Stimulated activated CD8-positive, alpha-beta memory T cell treated with anti-CD3 and anti-CD28 coated beads, Interleukin-4, amount 100 ng/mL, for 24 hours (primary cell): ENCODE measurements at regions not wholly inside any gene's neighbourhood (a gene's known extent, or its start where the extent isn't known, plus 50 kb on each side); places are given as distances from the start of the nearest gene placed in this dataset.

Source experiments
- DNase-seq: peaks from one replicate; pipeline ENCODE4 v3.0.0-alpha.2; 2020; ENCODE audit warnings: low read depth

DNA sequence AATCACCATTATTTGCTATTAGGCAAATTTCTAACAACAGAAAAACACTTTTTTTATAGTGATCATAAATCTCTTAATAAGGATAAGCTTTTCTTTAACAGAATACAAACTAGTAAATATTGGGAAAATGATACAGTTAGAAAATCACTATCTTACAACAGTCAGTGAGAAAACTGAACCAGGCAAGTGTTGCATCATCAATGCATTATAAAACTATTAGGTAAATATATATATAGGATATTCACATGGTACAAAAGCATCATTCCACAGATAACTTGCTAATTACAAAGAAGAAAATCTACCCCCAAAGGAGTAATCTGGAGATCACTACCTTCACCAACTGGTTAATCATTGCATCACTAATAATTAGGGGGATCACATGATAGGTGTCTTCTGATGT is 652.1 kb downstream of the HACE1 start:
- DNase-seq = no peak

DNA sequence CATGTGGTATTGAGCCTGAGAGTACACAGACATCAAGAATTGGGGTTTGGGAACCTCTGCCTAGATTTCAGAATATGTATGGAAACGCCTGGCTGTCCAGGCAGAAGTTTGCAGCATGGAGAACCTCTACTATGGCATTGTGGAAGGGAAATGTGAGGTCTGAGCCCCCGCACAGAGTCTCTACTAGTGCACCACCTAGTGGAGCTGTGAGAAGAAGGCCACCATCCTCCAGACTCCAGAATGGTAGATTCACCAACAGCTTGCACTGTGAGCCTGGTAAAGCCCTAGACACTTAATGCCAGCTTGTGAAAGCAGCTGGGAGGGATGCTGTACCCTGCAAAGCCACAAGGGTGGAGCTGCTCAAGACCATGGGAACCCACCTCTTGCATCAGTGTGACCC is 658.2 kb downstream of the HACE1 start:
- no peak for DNase-seq

DNA sequence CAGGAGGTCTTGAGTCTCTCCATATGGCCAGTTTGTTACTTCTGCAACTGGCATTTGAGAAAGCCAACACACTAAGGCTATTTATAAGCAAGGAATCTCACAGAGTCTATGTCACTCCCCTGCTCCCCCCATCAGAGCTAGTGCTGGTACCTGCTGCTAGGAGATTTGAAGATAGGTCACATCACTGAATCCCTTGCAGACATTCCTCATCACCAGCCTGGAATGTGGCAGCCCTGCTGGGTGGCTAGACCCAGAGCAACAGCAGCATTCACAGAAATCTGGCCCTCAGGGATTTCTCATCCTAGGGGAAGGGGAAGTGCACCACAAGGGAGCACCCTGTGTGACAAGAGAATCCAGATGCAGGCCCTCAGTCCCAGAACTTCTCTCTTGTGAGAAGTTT is 672.1 kb downstream of the HACE1 start:
- no peak for DNase-seq

DNA sequence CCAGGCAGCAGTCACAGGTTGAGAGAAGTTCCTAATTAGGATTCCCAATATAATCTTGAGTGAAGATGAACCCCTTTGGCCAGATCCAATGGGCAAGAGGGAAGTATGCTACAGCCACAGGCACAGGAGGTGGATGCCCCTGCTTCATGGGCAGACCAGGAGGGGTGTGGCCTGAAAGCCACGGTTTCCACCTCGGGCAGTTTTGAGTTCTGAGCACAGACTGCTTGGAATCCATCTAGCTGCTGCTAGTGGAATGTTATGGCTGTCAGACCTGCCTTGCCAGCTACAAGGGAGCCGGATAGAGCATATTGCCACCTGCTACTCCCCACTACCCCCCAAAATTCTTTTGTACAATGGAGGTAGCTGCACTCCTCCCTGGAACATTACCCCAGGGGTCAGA is 672.9 kb downstream of the HACE1 start:
- DNase-seq = no peak

DNA sequence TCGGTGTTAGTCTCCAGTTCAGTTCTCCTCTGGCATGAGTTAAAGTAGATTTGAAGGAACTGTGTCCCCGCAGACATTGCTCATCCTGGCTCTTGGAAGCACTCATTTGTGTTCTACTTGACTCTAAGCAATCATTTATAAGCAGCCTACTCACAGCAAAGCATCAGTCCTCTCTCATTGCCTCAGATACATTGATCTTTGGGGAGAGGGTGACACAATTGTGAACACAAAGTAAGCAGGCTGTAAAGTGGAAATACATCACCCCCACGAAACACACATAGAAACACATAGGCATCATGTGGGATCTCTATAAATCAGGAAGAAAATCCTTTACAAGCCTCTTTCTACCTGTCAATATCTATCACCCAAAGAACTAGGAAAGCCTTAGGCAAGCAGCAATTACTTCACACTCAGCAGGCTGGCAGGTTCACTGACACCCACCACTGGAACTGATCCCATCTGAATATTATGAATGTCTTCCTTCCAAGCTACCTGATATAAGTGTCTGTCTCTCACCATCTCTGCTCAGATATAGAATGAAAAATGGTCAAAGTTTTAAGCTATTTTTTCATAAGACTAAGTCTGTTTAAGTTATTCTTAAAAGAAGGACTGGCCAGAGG is 675.8 kb downstream of the HACE1 start:
- DNase-seq = no peak

DNA sequence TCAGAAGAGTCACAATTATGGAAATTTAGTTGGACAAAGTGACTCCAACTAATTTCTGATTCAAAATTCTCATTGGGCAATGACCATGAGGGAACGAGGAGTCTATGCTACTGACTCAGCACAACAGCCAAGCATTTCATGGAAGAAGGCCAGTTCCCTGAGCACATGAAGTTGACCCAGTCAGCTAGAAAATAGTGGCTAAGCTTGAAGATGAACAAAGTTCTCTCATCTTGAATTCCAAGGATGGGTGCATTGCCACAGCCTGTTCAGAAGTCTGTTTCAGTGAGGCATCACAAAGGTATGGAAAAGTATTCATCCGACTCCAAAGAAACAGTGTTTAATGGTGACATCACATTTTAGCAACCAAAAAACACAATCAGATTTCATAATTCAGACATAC is 676.9 kb downstream of the HACE1 start:
- no peak for DNase-seq

DNA sequence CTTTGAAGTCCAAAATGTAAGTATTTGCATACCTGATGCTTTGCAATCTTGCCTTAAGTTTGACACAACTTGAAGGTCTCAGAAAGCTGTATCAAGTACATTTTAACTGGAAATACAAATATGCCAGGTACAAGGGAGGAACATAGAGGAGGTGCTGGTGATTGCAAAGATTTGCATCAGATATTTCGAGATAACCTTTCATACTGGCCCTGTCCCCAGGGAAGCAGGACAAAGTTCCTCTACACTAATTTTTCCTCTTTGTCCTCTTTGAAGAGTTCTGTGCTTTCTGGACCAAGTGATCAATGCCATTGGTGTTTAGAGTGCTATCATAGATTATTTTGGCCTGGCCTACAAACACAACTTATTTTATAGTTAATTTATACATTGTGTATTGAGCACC is 686.1 kb downstream of the HACE1 start:
- no peak for DNase-seq

DNA sequence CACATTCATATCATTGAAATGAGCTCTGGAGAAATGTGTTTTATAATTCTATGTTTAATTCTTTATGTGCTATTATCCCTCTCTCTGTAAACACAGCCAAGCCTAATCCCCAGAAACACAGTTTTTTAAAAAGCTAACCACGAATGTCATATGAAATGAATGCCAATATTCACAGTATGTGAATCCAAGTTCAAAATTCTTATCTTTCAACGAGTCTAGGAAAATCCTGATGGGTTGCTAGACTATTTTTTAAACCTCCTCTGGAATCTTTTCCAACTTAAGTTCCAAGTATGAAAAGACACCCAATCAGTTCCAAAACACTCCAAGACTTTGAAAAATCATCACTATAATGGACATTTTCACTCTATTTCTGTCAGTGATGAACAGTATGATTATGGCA is 689.3 kb downstream of the HACE1 start:
- DNase-seq = no peak

DNA sequence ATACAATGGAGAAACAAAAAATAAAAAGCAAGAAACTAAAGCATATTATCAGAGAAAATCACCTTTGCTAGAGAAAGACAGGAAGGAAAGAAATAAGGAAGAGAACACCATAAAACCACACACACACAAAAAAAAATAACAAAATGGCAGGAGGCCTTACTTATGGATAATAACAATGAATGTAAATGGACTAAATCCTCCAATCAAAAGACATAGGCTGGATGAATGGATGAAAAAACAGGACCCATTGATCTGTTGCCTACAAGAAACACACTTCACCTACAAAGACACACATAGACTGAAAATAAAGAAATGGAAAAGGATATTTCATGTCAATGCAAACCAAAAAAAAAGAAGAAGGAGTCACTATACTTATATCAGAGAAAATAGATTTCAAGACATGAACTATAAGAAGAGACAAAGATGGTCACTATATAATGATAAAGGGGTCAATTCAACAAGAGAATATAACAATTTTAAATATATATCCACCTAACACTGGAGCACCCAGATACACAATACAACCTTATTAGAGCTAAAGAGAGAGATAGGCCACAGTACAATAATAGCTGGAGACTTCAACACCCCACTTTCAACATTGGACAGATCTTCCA is 693.6 kb downstream of the HACE1 start:
- DNase-seq = no peak

DNA sequence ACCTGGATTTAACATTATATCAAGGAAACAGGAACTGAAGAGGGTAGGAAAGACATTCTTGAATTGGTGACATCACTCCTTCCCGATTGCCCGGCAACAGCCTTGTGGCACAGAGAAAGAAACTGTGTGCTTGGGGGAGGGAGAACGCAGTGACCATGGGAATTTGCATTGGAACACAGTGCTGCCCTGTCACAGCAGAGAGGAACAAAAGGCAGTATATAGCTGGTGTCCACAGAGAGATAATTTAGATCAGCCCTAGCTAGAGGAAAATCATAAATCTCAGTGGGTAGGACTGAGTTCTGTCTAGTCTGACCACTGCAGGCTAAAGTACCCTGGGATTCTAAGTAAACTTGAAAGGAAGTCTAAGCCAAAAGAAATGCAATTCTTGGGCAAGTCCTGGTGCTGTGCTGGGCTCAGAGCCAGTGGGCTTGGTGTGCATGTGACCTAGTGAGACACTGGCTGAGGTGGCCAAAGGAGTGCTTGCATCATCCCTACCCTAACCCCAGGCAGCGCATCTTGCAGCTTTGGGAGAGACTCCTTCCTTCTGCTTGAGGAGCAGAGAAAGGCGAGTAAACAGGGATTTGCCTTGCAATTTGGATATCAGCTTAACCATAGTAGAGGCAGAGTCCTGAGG is 697.6 kb downstream of the HACE1 start:
- DNase-seq = no peak

DNA sequence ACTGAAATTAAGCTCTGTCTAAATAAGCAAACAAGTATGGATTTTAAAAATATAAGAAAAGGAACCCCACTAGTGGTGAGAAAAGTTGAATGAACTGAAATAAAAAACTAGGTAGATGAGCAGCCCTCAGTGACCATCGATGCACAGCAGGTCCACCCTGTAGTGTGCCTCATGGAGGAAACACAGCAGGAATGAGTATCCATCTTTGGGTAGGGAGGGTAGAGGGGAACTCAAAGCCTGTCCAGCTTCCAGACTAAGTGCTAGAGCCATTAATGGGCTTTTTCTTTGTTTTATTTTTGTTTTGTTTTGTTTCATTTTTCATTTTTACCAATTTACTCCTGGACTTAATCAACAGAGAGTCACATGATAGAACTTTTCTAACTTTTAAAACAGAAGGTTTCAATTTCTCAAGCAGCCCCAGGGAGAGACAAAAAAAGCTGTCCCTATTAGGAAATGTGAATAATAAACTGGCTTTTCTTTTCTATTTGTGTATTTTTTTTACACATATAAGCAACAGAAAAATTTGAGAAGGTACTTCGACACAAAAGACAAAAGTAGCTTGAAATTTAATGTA is 700.6 kb downstream of the HACE1 start:
- DNase-seq = no peak

DNA sequence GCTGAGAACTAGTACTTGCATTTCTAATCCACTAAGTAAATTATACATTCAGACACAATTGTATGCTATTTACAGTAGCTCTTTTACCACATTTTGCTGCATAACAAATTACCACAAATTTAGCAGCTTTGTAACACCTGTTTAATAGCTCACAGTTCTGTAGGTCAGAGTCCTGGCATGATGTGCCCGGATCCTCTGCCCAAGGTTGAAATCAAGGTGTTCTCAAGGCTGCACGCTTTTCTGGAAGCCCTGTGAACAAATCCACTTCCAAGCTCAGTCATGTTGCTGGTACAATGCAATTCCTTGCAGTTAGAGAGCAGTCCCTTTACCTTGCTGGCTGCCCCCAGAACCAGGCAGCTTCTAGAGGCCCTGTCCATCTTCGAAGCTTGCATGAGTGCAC is 716.0 kb downstream of the HACE1 start:
- DNase-seq = no peak

DNA sequence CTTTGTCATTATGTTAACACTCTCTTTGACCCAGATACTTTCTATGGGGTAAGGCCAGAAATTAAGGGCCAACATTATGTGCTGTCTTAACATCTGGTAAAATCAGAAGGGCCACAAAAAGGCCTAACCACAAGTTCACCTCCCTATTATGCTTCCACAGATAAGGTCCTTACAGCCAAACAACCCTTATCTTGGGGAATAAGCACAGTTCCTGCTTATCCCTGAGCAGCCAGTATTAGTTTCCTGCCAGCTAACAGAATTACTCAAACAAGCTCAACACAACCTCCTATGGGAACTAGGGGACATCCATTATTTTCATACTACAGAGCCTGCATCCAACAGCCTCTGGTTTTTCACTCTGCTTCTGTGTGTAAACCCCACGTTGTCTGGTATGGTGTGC is 724.8 kb downstream of the HACE1 start:
- no peak for DNase-seq

DNA sequence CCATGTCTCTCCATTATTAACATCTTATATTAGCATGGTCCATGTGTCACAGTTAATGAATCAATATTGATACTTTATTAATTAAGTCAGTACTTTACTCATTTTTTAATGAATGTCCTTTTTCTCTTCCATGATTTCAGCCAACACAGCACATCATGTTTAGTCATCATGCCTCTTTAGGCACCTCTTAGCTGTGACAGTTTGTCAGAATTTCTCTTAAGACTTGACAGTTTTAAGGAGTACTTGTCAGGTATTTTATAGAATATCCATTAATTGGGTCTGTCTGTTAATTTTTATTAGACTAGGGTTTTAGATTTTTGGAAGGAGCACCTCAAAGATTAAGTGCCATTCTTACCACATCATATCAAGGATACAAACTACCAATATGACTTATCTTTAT is 729.4 kb downstream of the HACE1 start:
- DNase-seq = no peak

DNA sequence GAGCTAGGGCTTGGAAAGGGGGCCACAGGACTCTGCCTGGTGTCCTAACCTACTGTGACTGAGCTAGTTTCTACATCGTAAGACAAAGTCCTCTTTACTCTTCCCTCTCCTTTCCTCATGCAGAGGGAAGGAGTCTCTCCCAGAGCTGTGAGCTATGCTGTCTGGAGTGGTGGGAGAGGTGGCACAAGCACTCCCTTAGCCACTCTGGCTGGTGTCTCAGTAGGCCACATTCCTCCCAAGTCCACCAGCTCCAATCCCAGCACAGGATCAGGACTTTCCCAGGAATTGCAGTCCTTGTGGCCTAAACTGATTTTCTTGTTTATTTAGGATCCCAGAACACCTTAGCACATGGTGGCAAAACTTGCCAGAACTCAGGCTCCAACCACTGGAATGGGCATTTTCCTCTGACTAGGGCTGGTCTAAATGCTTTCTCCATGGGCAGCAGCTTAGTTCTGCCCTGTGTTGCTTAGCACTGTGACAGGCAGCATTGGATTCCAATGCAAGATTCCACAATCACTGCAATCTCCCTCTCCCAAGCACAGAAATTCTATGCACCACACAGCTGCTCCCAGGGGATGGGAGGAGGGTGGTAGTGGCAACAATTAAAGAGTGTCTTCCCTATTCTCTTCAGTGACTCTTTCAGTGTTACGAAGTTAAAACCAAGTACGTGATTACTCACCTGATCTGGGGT is 733.3 kb downstream of the HACE1 start:
- DNase-seq = no peak

DNA sequence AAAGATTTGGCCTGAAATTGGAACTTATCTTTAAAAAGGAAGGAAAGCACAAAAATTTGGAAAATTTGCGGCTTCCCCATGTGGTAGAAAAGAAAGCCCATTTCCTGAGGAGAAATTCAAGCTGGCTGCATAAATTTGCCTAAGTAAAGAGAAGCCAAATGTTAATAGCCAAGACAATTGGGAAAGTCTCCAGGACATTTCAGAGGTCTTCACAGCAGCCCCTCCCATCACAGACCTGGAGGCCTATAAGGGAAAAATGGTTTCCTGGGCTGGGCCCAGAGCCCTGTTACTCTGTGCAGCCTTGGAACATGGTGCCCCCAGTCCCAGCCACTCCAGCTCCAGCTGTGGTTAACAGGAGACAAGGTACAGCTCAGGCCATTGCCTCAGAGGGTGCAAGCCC is 736.5 kb downstream of the HACE1 start:
- DNase-seq = no peak

DNA sequence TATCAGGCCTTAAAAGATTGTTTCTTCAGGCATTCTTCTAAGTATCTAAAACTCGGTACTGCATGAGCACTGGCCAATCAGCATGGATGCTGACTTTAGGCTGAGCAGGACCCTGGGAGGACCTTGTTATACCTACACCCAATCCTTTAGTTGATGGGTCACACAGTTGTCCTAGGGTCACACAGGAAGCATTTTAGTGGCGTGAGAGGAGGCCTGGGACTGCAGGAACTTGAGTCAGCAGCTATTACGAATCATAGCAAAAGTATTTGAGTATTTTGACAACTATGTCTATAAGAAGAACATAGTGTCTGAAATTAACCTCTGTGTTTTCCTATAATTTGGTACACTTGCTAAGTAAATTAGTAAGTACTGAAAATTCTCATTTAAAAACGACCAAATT is 741.4 kb downstream of the HACE1 start:
- DNase-seq = no peak

DNA sequence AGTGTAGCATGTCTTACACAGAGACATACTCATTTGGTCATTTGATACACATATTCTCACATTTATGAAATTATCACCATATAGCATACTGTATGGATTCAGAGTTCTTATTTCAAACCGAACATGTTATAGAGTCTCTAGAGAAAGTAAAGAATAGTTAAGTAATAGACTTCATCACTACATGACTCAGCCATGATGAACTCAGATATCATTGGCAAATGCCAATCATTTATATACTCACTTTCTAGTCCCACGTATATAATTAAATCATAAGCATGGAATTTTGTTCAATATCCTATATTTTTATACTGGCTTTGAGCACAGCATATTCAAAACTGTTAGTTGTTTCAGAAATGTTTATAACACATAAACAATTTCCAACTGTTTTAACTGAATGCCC is 749.9 kb downstream of the HACE1 start:
- no peak for DNase-seq

DNA sequence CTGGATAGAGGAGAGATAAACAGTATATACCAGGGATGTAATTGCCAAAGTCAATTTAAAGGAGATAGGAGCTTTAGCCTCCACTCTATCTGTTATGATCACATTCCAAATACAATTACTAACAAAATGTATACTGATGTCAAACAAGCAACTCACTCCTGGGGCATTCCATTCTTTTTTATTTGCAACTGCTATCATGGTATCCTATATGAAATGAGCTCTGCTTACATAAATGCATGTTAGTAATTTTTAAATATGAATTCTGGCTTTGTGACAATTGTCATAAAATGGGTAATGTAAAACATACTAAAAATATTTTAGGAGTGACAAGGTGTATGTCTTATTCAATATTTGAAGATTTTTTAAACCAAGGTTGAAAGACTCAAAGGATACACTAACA is 751.1 kb downstream of the HACE1 start:
- no peak for DNase-seq

DNA sequence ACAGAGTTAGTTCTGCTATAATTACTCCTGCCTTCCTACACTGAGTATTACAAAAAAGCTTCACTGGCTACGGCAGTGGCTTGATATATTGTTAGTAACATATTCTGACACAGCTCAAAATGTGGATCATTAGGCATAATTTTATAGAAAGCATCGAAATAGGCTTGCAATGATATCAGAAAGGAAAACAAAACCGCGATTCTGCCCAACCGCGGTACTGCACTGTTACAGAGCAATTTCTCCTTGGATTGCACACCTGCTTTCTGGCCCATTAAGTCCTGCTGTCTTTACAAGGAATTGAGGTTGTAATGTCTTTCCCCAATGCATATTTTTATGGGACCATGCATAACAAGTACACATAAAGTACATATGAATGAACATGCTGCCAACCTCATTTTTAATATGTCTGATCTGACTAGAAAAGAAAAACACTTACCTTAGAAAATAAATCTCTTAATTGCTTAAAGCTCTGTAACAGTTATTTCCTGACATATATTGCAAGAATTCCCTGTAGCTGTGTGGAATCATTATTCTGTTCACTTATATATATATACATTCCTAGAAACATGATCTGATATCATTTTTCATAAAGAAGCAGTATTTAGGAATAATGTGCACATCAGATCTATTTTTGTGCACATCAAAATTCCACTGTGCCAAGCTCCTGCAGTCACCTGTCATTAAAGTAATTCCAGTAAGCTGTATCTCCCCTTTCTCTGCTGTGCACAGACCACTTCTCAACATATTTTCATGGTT is 763.9 kb downstream of the HACE1 start:
- no peak for DNase-seq

DNA sequence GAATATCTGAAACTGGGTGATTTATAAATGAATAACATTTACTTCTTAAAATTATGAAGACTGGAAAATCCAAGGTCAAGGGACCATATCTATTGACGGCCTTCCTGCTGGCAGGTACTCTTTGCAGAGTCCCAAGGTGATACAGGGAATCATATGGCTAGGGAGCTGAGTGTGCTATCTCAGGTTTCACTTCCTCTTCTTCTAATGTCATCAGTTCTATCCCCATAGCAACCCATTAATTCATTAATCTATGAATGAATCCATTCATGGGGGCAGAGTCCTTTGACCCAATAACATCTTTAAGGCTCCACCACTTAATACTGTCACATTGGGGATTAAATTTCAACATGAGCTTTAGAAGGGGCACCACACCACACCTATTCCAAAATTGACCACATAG is 772.0 kb downstream of the HACE1 start:
- no peak for DNase-seq

DNA sequence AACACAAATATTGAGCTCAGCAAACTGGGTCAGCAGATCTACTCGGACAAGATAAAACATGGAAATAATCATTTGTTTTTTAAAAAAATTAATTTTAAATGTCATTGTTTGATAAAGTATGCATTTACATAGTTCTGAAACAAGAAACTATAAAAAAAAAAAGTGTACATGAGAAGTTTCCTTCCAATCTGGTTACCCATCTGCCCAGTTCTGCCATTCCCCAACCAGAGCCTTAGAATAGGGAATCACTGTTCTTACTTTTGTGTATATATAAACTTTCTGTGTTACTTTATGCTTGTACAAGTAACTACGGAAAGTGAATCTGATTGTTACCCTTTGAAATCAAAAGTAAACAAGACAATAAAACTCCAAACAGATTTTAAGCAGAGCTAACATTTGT is 791.4 kb downstream of the HACE1 start:
- DNase-seq = no peak
